Neural cell (in vitro differentiated cells): ENCODE measurements at regions not wholly inside any gene's neighbourhood (a gene's known extent, or its start where the extent isn't known, plus 50 kb on each side); places are given as distances from the start of the nearest gene placed in this dataset.

Experiments used
- H2AFZ ChIP-seq: fragments of 200-600, 300-800 bp; sonication (generic), shearing (Covaris generic); 2 replicates; pipeline ENCODE4 v1.6.0; 2014; ENCODE audit warnings: low read depth, mild to moderate bottlenecking, antibody characterized with exemption, low read length, moderate library complexity
- H3F3A ChIP-seq: fragments of 200-600 bp; shearing (Covaris generic); 2 replicates; pipeline ENCODE4 v1.6.1; 2016; ENCODE audit warnings: mild to moderate bottlenecking, moderate library complexity, mixed read lengths, antibody characterized with exemption, low read length; ENCODE audit not compliant: insufficient read depth, poor library complexity, severe bottlenecking
- H3K27ac ChIP-seq: fragments of 200-600, 300-800 bp; sonication (generic), shearing (Covaris generic); 2 replicates; pipeline ENCODE4 v1.5.1; 2014; ENCODE audit warnings: mild to moderate bottlenecking, low read length, moderate library complexity
- H3K27me3 ChIP-seq: fragments of 300-800, 200-600 bp; sonication (generic), shearing (Covaris generic); 2 replicates; pipeline ENCODE4 v1.6.0; 2014; ENCODE audit warnings: mild to moderate bottlenecking, low read depth, low read length, moderate library complexity; ENCODE audit not compliant: insufficient read depth
- H3K36me3 ChIP-seq: fragments of 300-800, 200-600 bp; sonication (generic), shearing (Covaris generic); 2 replicates; pipeline ENCODE4 v1.5.1; 2014; ENCODE audit warnings: mild to moderate bottlenecking, antibody characterized with exemption, low read length, moderate library complexity; ENCODE audit not compliant: insufficient read depth
- H3K4me2 ChIP-seq: fragments of 300-800, 200-600 bp; sonication (generic), shearing (Covaris generic); 2 replicates; pipeline ENCODE4 v1.6.0; 2014; ENCODE audit warnings: mild to moderate bottlenecking, low read length
- H3K4me3 ChIP-seq: fragments of 300-800, 200-600 bp; sonication (generic), shearing (Covaris generic); 2 replicates; pipeline ENCODE4 v1.5.1; 2014; ENCODE audit warnings: mild to moderate bottlenecking, low read length, moderate library complexity
- H3K79me2 ChIP-seq: fragments of 200-600 bp; shearing (Covaris generic); replicated peaks from 2 replicates; pipeline ENCODE4 v1.6.0; 2014; ENCODE audit warnings: mild to moderate bottlenecking, low read length, moderate library complexity; ENCODE audit not compliant: insufficient read depth
- H3K9ac ChIP-seq: fragments of 300-800, 200-600 bp; sonication (generic), shearing (Covaris generic); 2 replicates; pipeline ENCODE4 v1.6.1; 2016; ENCODE audit warnings: mild to moderate bottlenecking, low read length, mixed read lengths
- H3K9me2 ChIP-seq: fragments of 200-600 bp; shearing (Covaris generic); 2 replicates; pipeline ENCODE4 v1.6.1; 2016; ENCODE audit warnings: mild to moderate bottlenecking, low read length, mixed read lengths; ENCODE audit not compliant: insufficient read depth
- H3K9me3 ChIP-seq: fragments of 200-600, 300-800 bp; sonication (generic), shearing (Covaris generic); 2 replicates; pipeline ENCODE4 v1.6.1; 2016; ENCODE audit warnings: mild to moderate bottlenecking, mixed run types, low read length, moderate library complexity, mixed read lengths
- H4K20me1 ChIP-seq: fragments of 200-600 bp; shearing (Covaris generic); 2 replicates; pipeline ENCODE4 v1.6.1; 2016; ENCODE audit warnings: mild to moderate bottlenecking, mixed run types; ENCODE audit not compliant: insufficient read depth
- CTCF ChIP-seq: fragments of 450-650 bp; IDR thresholded peaks from 2 replicates; pipeline ENCODE4 v1.5.1; 2014; ENCODE audit warnings: antibody characterized with exemption, mild to moderate bottlenecking, moderate library complexity; ENCODE audit not compliant: poor library complexity, severe bottlenecking
- EP300 ChIP-seq: fragments of 450-650 bp; conservative IDR thresholded peaks from 2 replicates; pipeline ENCODE4 v1.6.1; 2014; ENCODE audit warnings: antibody characterized with exemption, mild to moderate bottlenecking, moderate library complexity; ENCODE audit not compliant: poor library complexity, severe bottlenecking
- EZH2 ChIP-seq: fragments of 200-600, 300-800 bp; shearing (Covaris generic), sonication (generic); IDR thresholded peaks from 2 replicates; pipeline ENCODE4 v1.6.1; 2014; ENCODE audit warnings: antibody characterized with exemption, low read length, borderline replicate concordance, mild to moderate bottlenecking; ENCODE audit not compliant: insufficient read depth, poor library complexity, severe bottlenecking
- MXI1 ChIP-seq: fragments of 450-650 bp; conservative IDR thresholded peaks from 2 replicates; pipeline ENCODE4 v1.6.1; 2014; ENCODE audit warnings: antibody characterized with exemption, mild to moderate bottlenecking; ENCODE audit not compliant: poor library complexity, severe bottlenecking
- POLR2AphosphoS5 ChIP-seq: IDR thresholded peaks from 2 replicates; pipeline ENCODE4 v1.6.1; 2012
- RAD21 ChIP-seq: fragments of 450-650 bp; conservative IDR thresholded peaks from 2 replicates; pipeline ENCODE4 v1.6.1; 2014; ENCODE audit warnings: antibody characterized with exemption, mild to moderate bottlenecking, moderate library complexity
- REST ChIP-seq: IDR thresholded peaks from 2 replicates; pipeline ENCODE4 v1.6.1; 2012; ENCODE audit warnings: borderline replicate concordance
- SMC3 ChIP-seq: fragments of 450-650 bp; conservative IDR thresholded peaks from 2 replicates; pipeline ENCODE4 v1.6.1; 2014; ENCODE audit warnings: antibody characterized with exemption, mild to moderate bottlenecking, moderate library complexity; ENCODE audit not compliant: poor library complexity
- TAF1 ChIP-seq: IDR thresholded peaks from 2 replicates; pipeline ENCODE4 v1.6.1; 2012; ENCODE audit warnings: low read depth

- Histone ChIP-seq H3K9me3 (no peaks in the 10 kb centered on the region), H3K36me3 (no peaks in the 10 kb centered on the region), H3K4me3 (no peak overlapping the region), H3K9ac (no peak overlapping the region), H3F3A (no peaks in the 10 kb centered on the region), H4K20me1 (no peaks in the 10 kb centered on the region), H3K4me2 (no peak overlapping the region), H3K79me2 (no peaks in the 10 kb centered on the region), H2AFZ (no peak overlapping the region), H3K9me2 (no peaks in the 10 kb centered on the region), H3K27me3 (no peaks in the 10 kb centered on the region), H3K27ac (no peak overlapping the region)
- TF ChIP-seq SMC3 (no peak), TAF1 (no peak), RAD21 (no peak), EP300 (no peak)
These were observed 208.4 kb upstream of the CNR1 start for GRCh38 chr6:88374553-88374952.

GRCh38 chr6:88371480-88371879, 205.3 kb upstream of the CNR1 start:
- Histone ChIP-seq H3K9me2 (no peaks in the 10 kb centered on the region), H4K20me1 (no peaks in the 10 kb centered on the region), H3F3A (no peaks in the 10 kb centered on the region), H2AFZ (no peak overlapping the region), H3K9ac (no peak overlapping the region), H3K36me3 (no peaks in the 10 kb centered on the region), H3K9me3 (no peaks in the 10 kb centered on the region), H3K4me3 (no peak overlapping the region), H3K27ac (no peak overlapping the region), H3K79me2 (no peaks in the 10 kb centered on the region), H3K27me3 (no peaks in the 10 kb centered on the region), H3K4me2 (no peak overlapping the region)
- TF ChIP-seq RAD21 (no peak), CTCF (no peak), MXI1 (no peak), TAF1 (no peak), EP300 (no peak), SMC3 (no peak), POLR2AphosphoS5 (no peak), EZH2 (no peak), REST (no peak)
